ENCODE measurements at regions not wholly inside any gene's neighbourhood (a gene's known extent, or its start where the extent isn't known, plus 50 kb on each side); places are given as distances from the start of the nearest gene placed in this dataset.

GRCh38 chr3:102069211-102069662 is 219.9 kb downstream of the NFKBIZ start:
- TF ChIP-seq POLR2AphosphoS5 (IDR thresholded peaks at IDR 0.05), result no peak
- no peak for TF ChIP-seq EZH2 (IDR thresholded peaks at IDR 0.05; ENCODE audit: borderline replicate concordance, insufficient read depth, low read length, poor library complexity, severe bottlenecking)
- no peak for TF ChIP-seq CTCF (IDR thresholded peaks at IDR 0.05; ENCODE audit: poor library complexity, severe bottlenecking)
- TF ChIP-seq EP300 (conservative IDR thresholded peaks at IDR 0.05; ENCODE audit: poor library complexity, severe bottlenecking), result no peak
- TF ChIP-seq, protein P1, sequence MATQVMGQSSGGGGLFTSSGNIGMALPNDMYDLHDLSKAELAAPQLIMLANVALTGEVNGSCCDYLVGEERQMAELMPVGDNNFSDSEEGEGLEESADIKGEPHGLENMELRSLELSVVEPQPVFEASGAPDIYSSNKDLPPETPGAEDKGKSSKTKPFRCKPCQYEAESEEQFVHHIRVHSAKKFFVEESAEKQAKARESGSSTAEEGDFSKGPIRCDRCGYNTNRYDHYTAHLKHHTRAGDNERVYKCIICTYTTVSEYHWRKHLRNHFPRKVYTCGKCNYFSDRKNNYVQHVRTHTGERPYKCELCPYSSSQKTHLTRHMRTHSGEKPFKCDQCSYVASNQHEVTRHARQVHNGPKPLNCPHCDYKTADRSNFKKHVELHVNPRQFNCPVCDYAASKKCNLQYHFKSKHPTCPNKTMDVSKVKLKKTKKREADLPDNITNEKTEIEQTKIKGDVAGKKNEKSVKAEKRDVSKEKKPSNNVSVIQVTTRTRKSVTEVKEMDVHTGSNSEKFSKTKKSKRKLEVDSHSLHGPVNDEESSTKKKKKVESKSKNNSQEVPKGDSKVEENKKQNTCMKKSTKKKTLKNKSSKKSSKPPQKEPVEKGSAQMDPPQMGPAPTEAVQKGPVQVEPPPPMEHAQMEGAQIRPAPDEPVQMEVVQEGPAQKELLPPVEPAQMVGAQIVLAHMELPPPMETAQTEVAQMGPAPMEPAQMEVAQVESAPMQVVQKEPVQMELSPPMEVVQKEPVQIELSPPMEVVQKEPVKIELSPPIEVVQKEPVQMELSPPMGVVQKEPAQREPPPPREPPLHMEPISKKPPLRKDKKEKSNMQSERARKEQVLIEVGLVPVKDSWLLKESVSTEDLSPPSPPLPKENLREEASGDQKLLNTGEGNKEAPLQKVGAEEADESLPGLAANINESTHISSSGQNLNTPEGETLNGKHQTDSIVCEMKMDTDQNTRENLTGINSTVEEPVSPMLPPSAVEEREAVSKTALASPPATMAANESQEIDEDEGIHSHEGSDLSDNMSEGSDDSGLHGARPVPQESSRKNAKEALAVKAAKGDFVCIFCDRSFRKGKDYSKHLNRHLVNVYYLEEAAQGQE (IDR thresholded peaks at IDR 0.05; ENCODE audit: borderline replicate concordance), result no peak
